ENCODE measurements at regions not wholly inside any gene's neighbourhood (a gene's known extent, or its start where the extent isn't known, plus 50 kb on each side); places are given as distances from the start of the nearest gene placed in this dataset.

DNA sequence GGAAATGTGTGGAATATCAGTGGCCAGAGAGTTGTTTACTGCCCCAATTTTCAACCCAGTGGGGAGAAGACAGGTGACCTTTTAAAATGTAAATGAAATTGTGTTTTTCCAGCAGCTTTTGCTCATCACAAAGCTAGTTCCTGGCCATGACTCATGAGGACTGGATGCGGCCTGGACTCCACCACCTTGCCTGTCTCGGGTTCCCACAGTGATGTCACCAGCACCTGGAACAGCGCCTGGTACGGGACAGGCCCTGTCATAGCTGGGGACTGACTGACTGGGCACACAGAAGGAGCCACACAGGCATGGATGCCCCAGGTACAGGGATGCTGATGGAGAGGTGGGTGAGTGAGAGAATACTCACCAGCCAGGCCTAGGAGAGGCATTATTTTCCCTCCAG lies 277.1 kb downstream of the AJAP1 start:
- intact Hi-C loops (cut with micrococcal nuclease; ENCODE audit: unreplicated experiment): no loop called here
- Mint-ChIP-seq H3K4me3 (ENCODE audit: low read depth, unreplicated experiment) (no peak overlapping the region), H3K36me3 (ENCODE audit: insufficient read depth, unreplicated experiment) (no peaks in the 10 kb centered on the region), H3K27ac (ENCODE audit: unreplicated experiment) (no peak overlapping the region), H3K9me3 (ENCODE audit: low read depth, unreplicated experiment) (no peaks in the 10 kb centered on the region), H3K27me3 (ENCODE audit: unreplicated experiment) (no peaks in the 10 kb centered on the region), H3K4me1 (ENCODE audit: low read depth, unreplicated experiment) (no peaks in the 10 kb centered on the region)
- CTCF ChIA-PET: no interaction called here
- TF ChIP-seq, protein P1, sequence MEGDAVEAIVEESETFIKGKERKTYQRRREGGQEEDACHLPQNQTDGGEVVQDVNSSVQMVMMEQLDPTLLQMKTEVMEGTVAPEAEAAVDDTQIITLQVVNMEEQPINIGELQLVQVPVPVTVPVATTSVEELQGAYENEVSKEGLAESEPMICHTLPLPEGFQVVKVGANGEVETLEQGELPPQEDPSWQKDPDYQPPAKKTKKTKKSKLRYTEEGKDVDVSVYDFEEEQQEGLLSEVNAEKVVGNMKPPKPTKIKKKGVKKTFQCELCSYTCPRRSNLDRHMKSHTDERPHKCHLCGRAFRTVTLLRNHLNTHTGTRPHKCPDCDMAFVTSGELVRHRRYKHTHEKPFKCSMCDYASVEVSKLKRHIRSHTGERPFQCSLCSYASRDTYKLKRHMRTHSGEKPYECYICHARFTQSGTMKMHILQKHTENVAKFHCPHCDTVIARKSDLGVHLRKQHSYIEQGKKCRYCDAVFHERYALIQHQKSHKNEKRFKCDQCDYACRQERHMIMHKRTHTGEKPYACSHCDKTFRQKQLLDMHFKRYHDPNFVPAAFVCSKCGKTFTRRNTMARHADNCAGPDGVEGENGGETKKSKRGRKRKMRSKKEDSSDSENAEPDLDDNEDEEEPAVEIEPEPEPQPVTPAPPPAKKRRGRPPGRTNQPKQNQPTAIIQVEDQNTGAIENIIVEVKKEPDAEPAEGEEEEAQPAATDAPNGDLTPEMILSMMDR (IDR thresholded peaks at IDR 0.05; ENCODE audit: unreplicated experiment): no peak
- DNase-seq: no peak
- no TSS peak for BruUV-seq (replicated peaks)

DNA sequence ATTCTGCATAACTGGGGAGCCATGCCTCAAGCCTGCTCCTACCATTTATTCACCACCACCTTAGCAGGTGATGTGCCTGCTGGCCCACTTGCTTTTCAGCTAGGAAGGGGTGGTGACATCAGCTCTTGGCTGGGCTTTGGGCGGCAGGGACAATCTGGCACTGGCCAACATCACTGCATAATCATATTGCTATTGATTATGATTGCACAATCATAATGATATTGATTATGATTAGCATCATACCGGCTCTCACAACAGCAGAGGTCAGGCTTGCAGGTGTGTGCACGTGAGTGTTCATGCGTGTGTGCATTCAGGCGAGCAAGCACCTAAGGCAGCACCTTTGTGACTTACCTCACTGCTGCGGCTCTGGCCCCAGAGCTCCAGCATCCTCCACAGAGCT lies 273.8 kb downstream of the AJAP1 start:
- Mint-ChIP-seq H3K4me3 (ENCODE audit: low read depth, unreplicated experiment) (no peak overlapping the region), H3K36me3 (ENCODE audit: insufficient read depth, unreplicated experiment) (no peaks in the 10 kb centered on the region), H3K27ac (ENCODE audit: unreplicated experiment) (no peak overlapping the region), H3K27me3 (ENCODE audit: unreplicated experiment) (no peaks in the 10 kb centered on the region), H3K4me1 (ENCODE audit: low read depth, unreplicated experiment) (no peaks in the 10 kb centered on the region), H3K9me3 (ENCODE audit: low read depth, unreplicated experiment) (peaks cover 3% of the 10 kb centered on the region)
- TF ChIP-seq, protein P1 (IDR thresholded peaks at IDR 0.05; ENCODE audit: unreplicated experiment): no peak
- CTCF ChIA-PET: no interaction called here
- no peak for DNase-seq
- no TSS peak for BruUV-seq (replicated peaks)
- intact Hi-C loops (cut with micrococcal nuclease; ENCODE audit: unreplicated experiment): no loop called here

DNA sequence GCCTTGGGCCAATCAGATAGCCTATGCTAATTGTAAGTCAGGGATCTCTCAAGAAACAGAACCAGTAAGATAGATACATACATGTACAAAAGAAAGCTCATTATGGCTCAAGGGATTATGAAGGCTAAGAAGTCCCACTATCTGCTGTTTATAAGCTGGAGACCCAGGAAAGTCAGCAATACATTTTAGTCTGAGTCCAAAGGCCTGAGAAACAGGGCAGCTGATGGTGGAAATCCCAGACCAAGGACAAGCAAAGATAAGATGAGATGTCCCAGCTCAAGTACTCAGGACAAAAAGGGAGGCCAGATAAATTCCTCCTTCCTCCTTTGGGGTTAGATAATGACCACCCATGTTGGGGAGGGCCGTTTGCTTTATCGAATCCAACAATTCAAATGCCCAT lies 269.9 kb downstream of the AJAP1 start:
- CTCF ChIA-PET: interaction anchor here (0.6 to 1.0 kb wide), 2 partner anchors 8 to 19 kb away, joined by 3 to 6 read pairs; no protein-coding TSS in a partner anchor
- no TSS peak for BruUV-seq (replicated peaks)
- H3K9me3 Mint-ChIP-seq (ENCODE audit: low read depth, unreplicated experiment): peaks cover 8% of the 10 kb centered on the region
- no peaks in the 10 kb centered on the region for H3K4me1 Mint-ChIP-seq (ENCODE audit: low read depth, unreplicated experiment)
- H3K27me3 Mint-ChIP-seq (ENCODE audit: unreplicated experiment): no peaks in the 10 kb centered on the region
- no peaks in the 10 kb centered on the region for H3K36me3 Mint-ChIP-seq (ENCODE audit: insufficient read depth, unreplicated experiment)
- intact Hi-C loops (cut with micrococcal nuclease; ENCODE audit: unreplicated experiment): no loop called here
- TF ChIP-seq, protein P1 (IDR thresholded peaks at IDR 0.05; ENCODE audit: unreplicated experiment): no peak
- H3K27ac Mint-ChIP-seq (ENCODE audit: unreplicated experiment): no peak overlapping the region
- DNase-seq: no peak
- no peak overlapping the region for H3K4me3 Mint-ChIP-seq (ENCODE audit: low read depth, unreplicated experiment)

DNA sequence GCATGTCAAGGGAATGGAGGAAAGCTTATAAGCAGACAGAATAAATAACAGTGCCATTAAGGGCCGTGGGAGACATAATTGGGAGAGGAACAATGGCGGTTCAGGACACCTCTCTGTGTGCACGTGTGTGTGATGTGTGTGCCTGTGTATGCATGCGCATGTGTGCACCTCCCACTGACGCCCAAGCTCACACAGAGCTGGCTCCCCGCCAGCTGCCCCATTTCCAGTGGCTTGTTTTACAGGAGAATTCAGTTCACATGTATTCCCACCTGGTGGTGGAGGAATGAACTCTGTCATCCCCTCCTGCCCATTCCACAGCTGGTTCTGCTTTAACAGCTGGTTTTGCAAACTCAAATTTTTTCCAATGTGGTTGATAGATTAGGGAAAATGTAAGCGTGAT lies 262.2 kb downstream of the AJAP1 start:
- intact Hi-C loops (cut with micrococcal nuclease; ENCODE audit: unreplicated experiment): no loop called here

More for the DNA sequence above, 262.2 kb downstream of the AJAP1 start:
- no TSS peak for BruUV-seq (replicated peaks)
- H3K36me3 Mint-ChIP-seq (ENCODE audit: insufficient read depth, unreplicated experiment): no peaks in the 10 kb centered on the region
- H3K27ac Mint-ChIP-seq (ENCODE audit: unreplicated experiment): no peak overlapping the region
- TF ChIP-seq, protein P1 (IDR thresholded peaks at IDR 0.05; ENCODE audit: unreplicated experiment): no peak
- peaks cover 18% of the 10 kb centered on the region for H3K9me3 Mint-ChIP-seq (ENCODE audit: low read depth, unreplicated experiment)
- CTCF ChIA-PET: interaction anchor here (0.7 kb wide), 1 partner anchor 8 kb away, joined by 6 read pairs; no protein-coding TSS in a partner anchor
- no peaks in the 10 kb centered on the region for H3K27me3 Mint-ChIP-seq (ENCODE audit: unreplicated experiment)
- no peaks in the 10 kb centered on the region for H3K4me1 Mint-ChIP-seq (ENCODE audit: low read depth, unreplicated experiment)
- H3K4me3 Mint-ChIP-seq (ENCODE audit: low read depth, unreplicated experiment): no peak overlapping the region
- DNase-seq: no peak
